Pons (tissue), 1 donor: ENCODE measurements at regions not wholly inside any gene's neighbourhood (a gene's known extent, or its start where the extent isn't known, plus 50 kb on each side); places are given as distances from the start of the nearest gene placed in this dataset.
"Not testable (repeated sequence)": the region's sequence is repeated elsewhere in the genome, so short reads cannot be mapped to it uniquely, and the experiment has no call there.

ENCODE experiments used
- DNase-seq: peaks from one replicate; pipeline ENCODE4 v3.0.0-alpha.2; 2016; ENCODE audit warnings: low spot score

- not testable (repeated sequence) for DNase-seq
Measured at GRCh38 chr15:20289538-20290103, 252.0 kb downstream of the GOLGA6L6 start.

- not testable (repeated sequence) for DNase-seq
Measured at GRCh38 chr15:20288800-20289537, 252.6 kb downstream of the GOLGA6L6 start.

GRCh38 chr15:20286559-20286958, 255.0 kb downstream of the GOLGA6L6 start:
- DNase-seq: not testable (repeated sequence)

DNA sequence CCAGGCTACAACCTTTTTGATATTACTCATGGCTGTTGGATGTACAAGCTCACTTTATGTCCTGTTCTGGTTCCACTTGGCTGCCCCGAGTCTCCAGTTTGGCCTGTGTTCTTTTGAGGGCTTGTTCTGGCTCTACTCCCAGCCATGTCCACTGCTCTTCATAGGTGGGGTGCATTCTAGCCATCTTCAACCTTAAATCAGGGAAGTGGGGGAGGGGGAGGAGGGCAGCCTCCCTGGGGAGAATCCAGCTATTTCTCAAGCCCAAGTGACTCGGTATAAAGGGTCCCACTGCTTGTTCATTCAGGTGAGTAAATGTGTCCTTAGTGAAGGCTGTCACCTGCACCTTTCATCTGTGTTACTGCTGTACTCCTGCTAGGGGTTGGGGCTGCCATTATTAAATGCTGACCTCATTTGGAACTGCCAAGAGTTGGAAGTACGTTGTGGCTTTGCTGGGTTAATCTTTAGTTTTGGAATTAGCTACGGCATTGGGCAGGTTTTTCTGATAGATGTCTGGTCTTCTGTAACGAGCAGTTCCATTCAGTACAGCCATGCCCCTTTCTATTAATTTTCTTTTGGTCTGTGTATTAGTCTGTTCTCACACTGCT, 255.8 kb downstream of the GOLGA6L6 start:
- not testable (repeated sequence) for DNase-seq

- DNase-seq: not testable (repeated sequence)
Measured at GRCh38 chr15:20284891-20285535, 256.6 kb downstream of the GOLGA6L6 start.

DNA sequence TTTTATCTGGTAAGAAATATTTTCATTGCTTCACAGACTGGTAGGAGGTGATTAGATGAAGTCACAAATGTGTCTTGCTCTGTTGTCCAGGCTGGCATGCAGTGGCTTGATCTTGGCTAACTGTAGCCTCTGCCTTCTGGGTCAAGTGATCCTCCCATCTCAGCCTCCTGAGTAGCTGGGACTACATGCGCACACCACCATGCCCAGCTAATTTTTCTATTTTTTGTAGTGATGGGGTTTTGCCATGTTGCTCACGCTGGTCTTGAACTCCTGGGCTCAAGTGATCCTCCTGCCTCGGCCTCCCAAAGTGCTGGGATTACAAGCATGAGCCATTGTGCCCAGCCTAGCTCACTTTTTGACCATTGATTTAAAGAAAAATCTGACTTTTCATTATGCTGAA, 257.9 kb downstream of the GOLGA6L6 start:
- not testable (repeated sequence) for DNase-seq

DNA sequence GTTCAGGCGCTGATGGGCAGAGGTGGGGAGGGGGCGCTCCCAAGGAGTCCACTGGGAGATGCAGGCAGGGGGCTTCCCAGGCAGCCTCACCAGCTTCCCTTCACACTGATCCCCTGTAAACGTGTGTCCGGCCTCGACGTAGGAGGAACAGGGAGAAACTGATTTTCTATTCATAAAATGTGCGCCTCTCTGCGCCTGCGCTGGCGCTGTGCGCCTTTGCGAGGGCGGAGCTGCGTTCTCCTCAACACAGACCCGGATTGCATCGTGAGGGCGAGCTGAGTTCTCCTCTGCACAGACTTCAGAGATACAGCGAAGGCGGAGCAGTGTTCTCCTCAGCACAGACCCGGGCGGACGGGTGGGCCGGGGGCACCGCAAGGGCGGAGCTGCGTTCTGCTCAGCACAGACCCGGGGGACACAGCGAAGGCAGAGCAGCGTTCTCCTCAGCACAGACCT, 259.1 kb downstream of the GOLGA6L6 start:
- DNase-seq: not testable (repeated sequence)

- DNase-seq: not testable (repeated sequence)
Measured at GRCh38 chr15:20281567-20282275, 259.9 kb downstream of the GOLGA6L6 start.

DNA sequence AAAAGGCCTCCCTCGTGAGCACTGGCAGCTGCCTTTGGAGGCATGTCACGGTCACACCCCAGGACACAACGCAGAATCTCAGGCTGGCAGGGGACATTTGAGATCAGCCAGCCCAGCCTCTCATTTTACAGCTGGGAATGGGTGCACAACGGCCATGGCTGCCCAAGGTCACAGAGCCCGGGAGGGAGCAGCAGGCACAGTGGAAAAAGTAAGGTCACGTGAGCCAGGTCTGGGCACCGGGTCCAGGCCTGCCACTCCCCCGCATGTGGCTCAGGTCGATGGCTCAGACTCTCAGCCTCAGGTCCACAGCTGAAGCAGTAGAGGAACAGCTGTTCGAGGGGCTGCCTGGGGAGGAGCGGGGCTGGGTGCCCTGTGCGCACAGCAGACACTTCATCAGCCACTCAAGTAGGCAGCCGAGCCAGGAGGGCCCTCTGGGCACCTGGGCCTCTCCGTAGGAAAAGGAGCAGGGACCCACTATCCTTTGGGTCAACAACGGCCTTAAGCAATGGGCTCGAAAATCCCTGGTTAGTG, 260.6 kb downstream of the GOLGA6L6 start:
- DNase-seq: no peak

DNA sequence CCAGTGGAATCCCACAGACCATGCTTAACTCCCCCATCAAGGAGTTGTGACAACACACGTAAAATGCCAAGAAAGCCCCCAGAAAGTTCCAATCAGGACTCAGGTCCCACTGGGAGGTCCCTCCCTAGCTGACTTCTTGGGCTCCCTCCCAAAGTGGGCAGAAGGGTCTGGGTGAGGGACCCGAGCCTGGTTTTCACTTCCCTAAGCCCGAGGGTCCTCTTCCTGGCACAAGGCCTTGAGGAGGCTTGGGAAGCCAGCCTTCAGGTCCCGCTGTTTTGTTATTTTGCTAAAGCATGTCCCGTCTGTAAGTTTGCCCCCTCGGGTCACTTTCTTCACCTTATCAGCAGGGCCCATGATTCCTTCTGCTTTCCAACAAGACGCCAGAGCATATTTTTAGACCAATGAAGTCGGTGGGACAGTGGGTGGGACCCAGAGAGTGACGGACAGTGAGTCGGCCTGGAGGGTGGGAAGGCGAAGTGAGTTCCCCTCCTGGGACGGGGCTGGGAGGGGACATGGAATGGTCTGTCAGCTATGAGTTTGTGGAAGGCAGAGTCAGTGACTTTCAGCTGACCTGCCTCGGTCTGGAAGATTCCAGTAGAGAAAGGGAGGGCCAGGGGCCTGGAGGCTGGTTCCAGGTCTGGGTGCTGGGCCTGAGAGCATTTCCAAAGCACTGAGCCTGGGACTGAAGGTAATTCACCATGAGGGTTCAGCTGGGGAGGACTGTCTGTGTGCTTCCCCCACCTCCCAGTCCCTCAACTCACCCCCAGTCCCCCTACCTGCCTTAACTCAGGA, 261.3 kb downstream of the GOLGA6L6 start:
- not testable (repeated sequence) for DNase-seq

DNA sequence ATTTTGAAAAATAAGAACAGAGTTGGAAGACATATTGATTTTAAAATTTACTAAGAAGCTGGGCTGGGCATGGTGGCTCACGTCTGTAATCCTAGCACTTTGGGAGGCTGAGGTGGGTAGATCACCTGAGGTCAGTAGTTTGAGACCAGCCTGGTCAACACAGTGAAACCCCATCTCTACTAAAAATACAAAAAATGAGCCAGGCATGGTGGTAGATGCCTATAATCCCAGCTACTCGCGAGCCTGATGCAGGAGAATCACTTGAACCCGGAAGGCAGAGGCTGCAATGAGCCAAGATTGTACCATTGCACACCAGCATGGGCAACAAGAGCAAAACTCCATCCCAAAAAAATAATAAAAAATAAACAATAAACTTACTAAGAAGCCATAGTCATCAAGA, 262.5 kb downstream of the GOLGA6L6 start:
- DNase-seq: not testable (repeated sequence)

- not testable (repeated sequence) for DNase-seq
Measured at GRCh38 chr15:20278376-20278775, 263.2 kb downstream of the GOLGA6L6 start.

DNA sequence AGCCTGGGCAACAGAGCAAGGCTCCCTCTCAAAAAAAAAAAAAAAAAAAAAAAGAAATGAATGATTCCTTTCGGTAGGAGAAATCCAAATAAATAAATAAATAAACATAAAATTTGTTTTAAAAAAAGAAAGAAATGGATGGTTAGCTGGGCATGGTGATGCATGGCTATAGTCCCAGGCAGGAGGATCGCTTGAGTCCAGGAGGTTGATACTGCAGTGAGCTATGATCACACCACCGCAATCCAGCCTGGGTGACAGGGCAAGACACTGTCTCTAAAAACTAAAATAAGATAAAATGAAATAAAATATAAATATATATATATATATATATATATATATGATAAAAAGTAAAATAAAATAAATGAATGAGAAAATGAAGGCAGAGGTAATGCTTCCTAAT, 264.1 kb downstream of the GOLGA6L6 start:
- DNase-seq: not testable (repeated sequence)

DNA sequence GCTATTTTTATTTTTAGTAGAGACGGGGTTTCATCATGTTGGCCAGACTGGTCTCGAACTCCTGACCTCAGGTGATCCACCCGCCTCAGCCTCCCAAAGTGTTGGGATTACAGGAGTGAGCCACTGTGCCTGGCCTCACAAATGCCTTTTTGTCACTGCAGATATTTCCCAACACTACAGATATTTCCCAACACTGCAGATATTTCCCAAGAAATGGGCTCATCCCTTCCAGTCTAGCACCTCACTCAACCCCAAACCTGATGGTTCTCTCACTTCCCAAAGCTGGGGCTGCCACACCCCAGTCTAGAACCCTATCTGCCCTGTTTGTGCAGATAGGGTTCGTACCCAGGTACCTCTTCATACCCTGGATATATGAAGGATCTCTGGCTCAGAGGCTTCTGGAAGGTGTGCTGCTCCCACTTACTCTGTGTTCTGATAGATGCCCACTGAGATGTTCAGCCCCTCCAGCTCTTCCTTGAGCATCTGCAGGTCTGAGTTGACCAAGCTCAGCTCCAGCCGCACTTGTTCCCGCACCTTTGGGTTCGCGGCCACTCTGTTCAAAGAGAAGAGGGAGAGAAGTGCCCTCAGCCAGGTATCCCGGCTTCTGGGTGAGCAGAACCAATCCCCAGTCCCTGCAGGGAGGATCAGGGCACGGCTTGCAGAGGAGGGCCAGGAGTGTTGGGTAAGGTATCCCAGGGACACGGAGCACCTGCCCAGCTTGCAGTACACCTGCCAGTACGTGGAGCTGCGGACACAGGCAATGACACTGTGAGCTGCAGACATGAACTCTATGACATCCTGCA, 265.1 kb downstream of the GOLGA6L6 start:
- not testable (repeated sequence) for DNase-seq

DNA sequence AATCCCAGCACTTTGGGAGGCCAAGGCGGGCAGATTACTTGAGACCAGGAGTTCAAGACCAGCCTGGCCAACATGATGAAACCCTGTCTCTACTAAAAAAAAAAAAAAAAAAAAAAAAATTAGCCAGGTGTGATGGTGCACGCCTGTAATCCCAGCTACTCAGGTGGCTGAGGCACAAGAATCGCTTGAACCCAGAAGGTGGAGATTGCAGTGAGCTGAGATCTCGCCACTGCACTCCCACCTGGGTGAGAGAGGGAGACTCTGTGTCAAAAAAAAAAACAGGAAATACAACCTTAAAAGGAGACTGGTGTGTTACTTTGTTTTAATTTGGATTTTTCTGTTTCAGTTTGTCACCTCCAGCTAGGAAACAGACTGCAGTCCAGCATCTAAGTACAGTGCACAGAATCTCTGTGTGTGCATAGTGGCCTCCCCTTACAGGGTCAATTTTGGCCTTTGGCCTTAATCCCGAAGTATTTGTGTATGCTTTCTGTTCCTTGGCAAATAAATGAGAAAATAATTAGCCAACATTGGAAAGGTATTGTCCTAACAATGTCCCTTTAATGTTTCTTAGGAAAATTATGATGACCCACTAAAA, 266.1 kb downstream of the GOLGA6L6 start:
- not testable (repeated sequence) for DNase-seq

DNA sequence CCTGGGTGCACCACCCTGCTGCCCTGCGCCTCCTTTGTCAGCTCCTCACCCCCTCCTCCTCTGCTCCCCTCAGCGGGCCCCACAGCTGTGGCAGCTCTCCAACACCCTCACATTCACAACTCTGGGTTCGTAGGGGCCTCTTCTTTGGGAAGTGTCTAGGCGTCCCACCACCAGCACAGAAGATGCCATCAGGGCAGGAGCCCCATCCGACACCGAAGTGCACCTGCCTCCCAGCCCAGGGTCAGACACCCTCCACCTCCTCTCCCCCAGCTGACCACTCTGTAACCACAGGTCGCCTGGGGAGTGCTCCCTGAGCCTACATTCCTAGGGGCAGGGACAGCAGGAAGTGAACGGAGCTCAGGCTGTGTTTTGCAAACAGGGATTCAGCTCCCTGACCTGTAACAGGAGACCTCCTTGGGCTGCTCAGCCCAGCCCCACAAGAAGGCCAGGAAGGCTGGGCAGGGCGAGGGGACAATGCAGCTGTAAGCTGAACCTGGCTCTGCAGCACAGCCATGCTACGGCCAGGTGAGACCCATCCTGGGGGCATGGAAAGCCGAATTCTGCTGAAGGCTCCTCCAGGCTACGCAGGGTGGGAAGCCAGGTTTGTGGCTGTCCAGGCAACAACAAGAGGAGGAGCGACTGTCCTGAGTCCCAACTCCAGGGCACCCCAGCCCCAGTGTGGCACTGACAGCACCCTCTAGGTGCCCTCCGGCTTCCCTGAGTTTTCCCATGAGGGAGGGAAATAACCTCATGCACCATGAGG, 269.0 kb downstream of the GOLGA6L6 start:
- no peak for DNase-seq

- no peak for DNase-seq
Measured at GRCh38 chr15:20271647-20272046, 270.0 kb downstream of the GOLGA6L6 start.

DNA sequence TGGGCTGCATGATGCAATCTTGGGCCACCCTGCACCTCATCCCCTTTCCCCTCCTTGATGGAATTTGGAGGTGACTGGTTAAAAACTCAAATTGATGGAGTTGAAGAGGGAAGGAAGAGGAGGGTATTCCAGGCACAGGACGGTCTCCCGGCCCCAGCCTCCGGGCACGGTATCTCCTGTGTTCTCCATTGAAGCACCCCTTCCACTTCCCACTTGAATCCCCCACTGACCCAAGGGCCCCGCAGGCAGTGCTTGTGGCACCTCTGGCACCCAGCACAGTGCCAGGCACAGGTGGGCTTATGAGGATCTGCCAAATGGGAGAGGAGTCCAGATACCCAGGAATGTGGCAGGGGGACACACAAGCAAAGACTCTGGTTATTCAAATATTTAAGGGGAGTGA, 271.6 kb downstream of the GOLGA6L6 start:
- DNase-seq: not testable (repeated sequence)

GRCh38 chr15:20267996-20268395, 273.6 kb downstream of the GOLGA6L6 start:
- not testable (repeated sequence) for DNase-seq
